Sigmoid colon (tissue), 4 donors: ENCODE measurements at regions not wholly inside any gene's neighbourhood (a gene's known extent, or its start where the extent isn't known, plus 50 kb on each side); places are given as distances from the start of the nearest gene placed in this dataset.

Experiments used
- EP300 ChIP-seq, 4 donors: sonication (generic); formaldehyde crosslinking; IDR thresholded peaks; one replicate each; pipeline ENCODE4 v1.6.1; 2017; ENCODE audit warnings: antibody characterized with exemption in 4 of 4
- POLR2AphosphoS5 ChIP-seq, 4 donors: sonication (generic); formaldehyde crosslinking; IDR thresholded peaks; one replicate each; pipeline ENCODE4 v1.6.1; 2017; ENCODE audit warnings: antibody characterized with exemption in 4 of 4
- TF ChIP-seq, protein P1 (sequence below), 4 experiments: fragments of 450-650 bp in 3 of 4; fragments of 200-600 bp in 1 of 4; IDR thresholded peaks; one replicate each; pipeline ENCODE4 v1.5.1; 2016 to 2019; ENCODE audit warnings: antibody characterized with exemption in 4 of 4, mild to moderate bottlenecking in 3 of 4, moderate library complexity in 2 of 4

- TF ChIP-seq, protein P1, sequence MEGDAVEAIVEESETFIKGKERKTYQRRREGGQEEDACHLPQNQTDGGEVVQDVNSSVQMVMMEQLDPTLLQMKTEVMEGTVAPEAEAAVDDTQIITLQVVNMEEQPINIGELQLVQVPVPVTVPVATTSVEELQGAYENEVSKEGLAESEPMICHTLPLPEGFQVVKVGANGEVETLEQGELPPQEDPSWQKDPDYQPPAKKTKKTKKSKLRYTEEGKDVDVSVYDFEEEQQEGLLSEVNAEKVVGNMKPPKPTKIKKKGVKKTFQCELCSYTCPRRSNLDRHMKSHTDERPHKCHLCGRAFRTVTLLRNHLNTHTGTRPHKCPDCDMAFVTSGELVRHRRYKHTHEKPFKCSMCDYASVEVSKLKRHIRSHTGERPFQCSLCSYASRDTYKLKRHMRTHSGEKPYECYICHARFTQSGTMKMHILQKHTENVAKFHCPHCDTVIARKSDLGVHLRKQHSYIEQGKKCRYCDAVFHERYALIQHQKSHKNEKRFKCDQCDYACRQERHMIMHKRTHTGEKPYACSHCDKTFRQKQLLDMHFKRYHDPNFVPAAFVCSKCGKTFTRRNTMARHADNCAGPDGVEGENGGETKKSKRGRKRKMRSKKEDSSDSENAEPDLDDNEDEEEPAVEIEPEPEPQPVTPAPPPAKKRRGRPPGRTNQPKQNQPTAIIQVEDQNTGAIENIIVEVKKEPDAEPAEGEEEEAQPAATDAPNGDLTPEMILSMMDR (IDR thresholded peaks at IDR 0.05) = no peak
- TF ChIP-seq EP300 (IDR thresholded peaks at IDR 0.05) = no peak
- no peak for TF ChIP-seq POLR2AphosphoS5 (IDR thresholded peaks at IDR 0.05)
These were observed 75.6 kb upstream of the RXFP1 start for GRCh38 chr4:158446106-158446505.
